H1 (cell line): ENCODE measurements at regions not wholly inside any gene's neighbourhood (a gene's known extent, or its start where the extent isn't known, plus 50 kb on each side); places are given as distances from the start of the nearest gene placed in this dataset.

Source experiments
- CTCF ChIA-PET: fragments of 300-600 bp; sonication (Branson Sonifier 250); formaldehyde crosslinking; loops from one replicate; lab custom pipeline; 2021; ENCODE audit not compliant: partially characterized antibody; lab: Charles Lee
- POLR2A ChIA-PET: fragments of 300-600 bp; sonication (Branson Sonifier 250); formaldehyde crosslinking; loops from one replicate; lab custom pipeline; 2021; ENCODE audit warnings: inconsistent platforms; ENCODE audit not compliant: partially characterized antibody; lab: Charles Lee
- DNase-seq, 2 experiments: peaks; one replicate each; pipeline versions ENCODE4 v3.0.0 to v3.0.0-alpha.2; 2010 to 2022; ENCODE audit warnings: low spot score in 2 of 2, low read depth in 1 of 2, mixed read lengths in 1 of 2
- FAIRE-seq: peaks from 2 replicates; lab custom pipeline; 2011; peaks lifted over from hg19 to GRCh38; lab: Jason Lieb, UNC
- H2AFZ ChIP-seq: 2 replicates; pipeline ENCODE4 v1.8.1; 2012; ENCODE audit warnings: low read length, inconsistent platforms
- H2AK5ac ChIP-seq: 2 replicates; pipeline ENCODE4 v1.6.1; 2013; ENCODE audit warnings: low read depth, low read length
- H2BK120ac ChIP-seq: replicated peaks from 2 replicates; pipeline ENCODE3; 2013; ENCODE audit warnings: low read depth, low read length, inconsistent platforms
- H2BK12ac ChIP-seq: 2 replicates; pipeline ENCODE4 v1.6.1; 2013; ENCODE audit warnings: low read depth, low read length
- H2BK15ac ChIP-seq: 2 replicates; pipeline ENCODE4 v1.6.1; 2013; ENCODE audit warnings: low read length
- H2BK20ac ChIP-seq: 2 replicates; pipeline ENCODE4 v1.6.1; 2013; ENCODE audit warnings: low read length
- H2BK5ac ChIP-seq: 2 replicates; pipeline ENCODE4 v1.6.1; 2013; ENCODE audit warnings: low read depth, low read length
- H3K14ac ChIP-seq: 2 replicates; pipeline ENCODE4 v1.6.1; 2013; ENCODE audit warnings: inconsistent platforms; ENCODE audit not compliant: insufficient read length
- H3K18ac ChIP-seq: 2 replicates; pipeline ENCODE4 v1.6.1; 2013; ENCODE audit warnings: low read length; ENCODE audit errors: extremely low read depth
- H3K23ac ChIP-seq: 2 replicates; pipeline ENCODE4 v1.6.1; 2013; ENCODE audit warnings: inconsistent platforms; ENCODE audit not compliant: insufficient read length
- H3K23me2 ChIP-seq: 2 replicates; pipeline ENCODE4 v1.6.1; 2013; ENCODE audit warnings: low read depth, low read length
- H3K27ac ChIP-seq: 2 replicates; pipeline ENCODE4 v1.6.1; 2011; ENCODE audit warnings: low read depth, low read length, inconsistent platforms
- H3K27me3 ChIP-seq, 4 experiments: replicated peaks in 1 of 4; 1 replicate in 1 of 4; 2 replicates in 3 of 4; pipeline versions ENCODE4 v1.6.1 to v1.8.1; 2011 to 2013; ENCODE audit warnings: low read length in 3 of 4, mild to moderate bottlenecking in 3 of 4, inconsistent platforms in 2 of 4, mixed read lengths in 2 of 4, moderate library complexity in 1 of 4; ENCODE audit not compliant: control insufficient read depth in 3 of 4, insufficient read depth in 3 of 4; ENCODE audit errors: extremely low read depth in 1 of 4
- H3K36me3 ChIP-seq, 4 experiments: 2 replicates each; pipeline versions ENCODE4 v1.6.1 to v1.8.1; 2011 to 2013; ENCODE audit warnings: mild to moderate bottlenecking in 4 of 4, low read length in 3 of 4, moderate library complexity in 2 of 4, control low read depth in 1 of 4, inconsistent platforms in 1 of 4; ENCODE audit not compliant: insufficient read depth in 4 of 4, control insufficient read depth in 2 of 4
- H3K4ac ChIP-seq: replicated peaks from 2 replicates; pipeline ENCODE3; 2013; ENCODE audit warnings: low read length, low read depth, mixed read lengths, inconsistent platforms; ENCODE audit not compliant: insufficient read length
- H3K4me1 ChIP-seq, 4 experiments: replicated peaks in 1 of 4; 1 replicate in 1 of 4; 2 replicates in 3 of 4; pipeline versions ENCODE4 v1.6.1 to v1.8.1; 2011 to 2013; ENCODE audit warnings: low read length in 3 of 4, inconsistent platforms in 2 of 4, mixed read lengths in 1 of 4; ENCODE audit not compliant: insufficient read depth in 4 of 4, control insufficient read depth in 3 of 4
- H3K4me2 ChIP-seq, 2 experiments: 2 replicates each; pipeline versions ENCODE4 v1.6.1 to v1.8.1; 2011 to 2013; ENCODE audit warnings: low read depth in 2 of 2, low read length in 2 of 2, control low read depth in 1 of 2, inconsistent platforms in 1 of 2, mild to moderate bottlenecking in 1 of 2; ENCODE audit not compliant: insufficient read depth in 1 of 2
- H3K4me3 ChIP-seq, 4 experiments: fragments of 200-600, 300-600 bp in 1 of 4; sonication (generic), shearing (Covaris generic), sonication (Bioruptor Twin) in 1 of 4; 2 replicates each; pipeline versions ENCODE4 v1.5.1 to v1.8.1; 2011 to 2016; ENCODE audit warnings: low read length in 4 of 4, low read depth in 3 of 4, control low read depth in 2 of 4, inconsistent platforms in 2 of 4, mild to moderate bottlenecking in 2 of 4, mixed read lengths in 1 of 4, moderate library complexity in 1 of 4; ENCODE audit not compliant: insufficient read depth in 2 of 4; ENCODE audit errors: extremely low read depth in 1 of 4
- H3K56ac ChIP-seq: replicated peaks from 2 replicates; pipeline ENCODE3; 2013; ENCODE audit warnings: low read depth, mild to moderate bottlenecking, mixed read lengths, low read length, inconsistent platforms; ENCODE audit not compliant: insufficient read length
- H3K79me1 ChIP-seq: 2 replicates; pipeline ENCODE4 v1.6.1; 2013; ENCODE audit warnings: low read depth, low read length, control low read depth
- H3K79me2 ChIP-seq, 2 experiments: 2 replicates each; pipeline versions ENCODE4 v1.6.1 to v1.8.1; 2012 to 2013; ENCODE audit warnings: low read length in 2 of 2, mild to moderate bottlenecking in 2 of 2, inconsistent platforms in 1 of 2; ENCODE audit not compliant: insufficient read depth in 2 of 2, control insufficient read depth in 1 of 2
- H3K9ac ChIP-seq, 4 experiments: replicated peaks in 1 of 4; 1 replicate in 1 of 4; 2 replicates in 3 of 4; pipeline versions ENCODE4 v1.6.1 to v1.8.1; 2011 to 2013; ENCODE audit warnings: low read depth in 3 of 4, low read length in 3 of 4, control low read depth in 2 of 4, mild to moderate bottlenecking in 2 of 4, moderate library complexity in 2 of 4, inconsistent platforms in 1 of 4; ENCODE audit errors: extremely low read depth in 1 of 4
- H3K9me3 ChIP-seq, 2 experiments: 2 replicates each; pipeline versions ENCODE4 v1.6.1 to v1.8.1; 2012 to 2013; ENCODE audit warnings: mild to moderate bottlenecking in 2 of 2, moderate library complexity in 2 of 2, control low read depth in 1 of 2, inconsistent platforms in 1 of 2, low read depth in 1 of 2, low read length in 1 of 2, mixed read lengths in 1 of 2; ENCODE audit not compliant: insufficient read depth in 2 of 2
- H4K20me1 ChIP-seq, 2 experiments: replicated peaks in 1 of 2; 2 replicates each; pipeline versions ENCODE3 to v1.8.1; 2011 to 2013; ENCODE audit warnings: inconsistent platforms in 2 of 2, low read length in 2 of 2, mild to moderate bottlenecking in 1 of 2; ENCODE audit not compliant: insufficient read depth in 2 of 2, control insufficient read depth in 1 of 2
- H4K5ac ChIP-seq: 2 replicates; pipeline ENCODE4 v1.6.1; 2013; ENCODE audit warnings: low read length, low read depth, mixed read lengths, inconsistent platforms; ENCODE audit not compliant: insufficient read length
- H4K8ac ChIP-seq: 2 replicates; pipeline ENCODE4 v1.8.0; 2013; ENCODE audit warnings: mild to moderate bottlenecking, moderate library complexity, low read length, inconsistent platforms; ENCODE audit not compliant: insufficient read depth; ENCODE audit errors: extremely low read depth
- H4K91ac ChIP-seq: replicated peaks from 2 replicates; pipeline ENCODE3; 2013; ENCODE audit warnings: low read length, mixed read lengths, inconsistent platforms; ENCODE audit not compliant: insufficient read length
- CBX5 ChIP-seq: fragments of 300-800, 300-1000 bp; sonication (generic); IDR thresholded peaks from 2 replicates; pipeline ENCODE4 v1.7.1; 2016; ENCODE audit warnings: antibody characterized with exemption, low read length, low read depth
- CEBPB ChIP-seq: IDR thresholded peaks from 2 replicates; pipeline ENCODE4 v1.6.1; 2012; ENCODE audit warnings: low read depth, low read length
- CHD1 ChIP-seq: IDR thresholded peaks from 2 replicates; pipeline ENCODE4 v1.6.1; 2012; ENCODE audit warnings: low read depth, low read length, improper control_type of control experiment
- EGR1 ChIP-seq: IDR thresholded peaks from 2 replicates; pipeline ENCODE4 v1.6.1; 2011; ENCODE audit warnings: low read depth, low read length, borderline replicate concordance
- HDAC6 ChIP-seq: IDR thresholded peaks from one replicate; pipeline ENCODE4 v1.7.1; 2012; ENCODE audit warnings: low read depth, mild to moderate bottlenecking, inconsistent platforms, low read length, moderate library complexity
- JUN ChIP-seq: IDR thresholded peaks from 2 replicates; pipeline ENCODE4 v1.6.1; 2011; ENCODE audit warnings: low read depth, mild to moderate bottlenecking, improper control_type of control experiment, low read length
- NANOG ChIP-seq: IDR thresholded peaks from 2 replicates; pipeline ENCODE4 v1.6.1; 2011; ENCODE audit warnings: low read length, low read depth, mild to moderate bottlenecking, inconsistent platforms; ENCODE audit not compliant: insufficient read depth, poor library complexity, severe bottlenecking
- POLR2A ChIP-seq, 2 experiments: IDR thresholded peaks; 1 replicate in 1 of 2; 2 replicates in 1 of 2; pipeline ENCODE4 v1.6.1; 2011; ENCODE audit warnings: low read depth in 2 of 2, low read length in 2 of 2, mild to moderate bottlenecking in 2 of 2; ENCODE audit errors: control extremely low read depth in 1 of 2
- RAD21 ChIP-seq, 2 experiments: IDR thresholded peaks in 1 of 2; conservative IDR thresholded peaks in 1 of 2; 2 replicates each; pipeline ENCODE4 v1.6.1; 2011; ENCODE audit warnings: low read depth in 2 of 2, low read length in 2 of 2, improper control_type of control experiment in 1 of 2, inconsistent platforms in 1 of 2, mild to moderate bottlenecking in 1 of 2, moderate library complexity in 1 of 2
- SIRT6 ChIP-seq: IDR thresholded peaks from one replicate; pipeline ENCODE4 v1.7.1; 2012; ENCODE audit warnings: low read length, inconsistent platforms
- SP4 ChIP-seq: IDR thresholded peaks from 2 replicates; pipeline ENCODE4 v1.6.1; 2012; ENCODE audit warnings: low read length, inconsistent platforms
- SRF ChIP-seq: IDR thresholded peaks from 2 replicates; pipeline ENCODE4 v1.6.1; 2011; ENCODE audit warnings: mild to moderate bottlenecking, low read depth, low read length, moderate library complexity
- TAF1 ChIP-seq: IDR thresholded peaks from 2 replicates; pipeline ENCODE4 v1.6.1; 2011; ENCODE audit warnings: mild to moderate bottlenecking, low read depth, low read length
- TBP ChIP-seq: IDR thresholded peaks from 2 replicates; pipeline ENCODE4 v1.6.1; 2011; ENCODE audit warnings: low read depth, low read length, improper control_type of control experiment
- TCF12 ChIP-seq: IDR thresholded peaks from 2 replicates; pipeline ENCODE4 v1.6.1; 2011; ENCODE audit warnings: low read depth, mild to moderate bottlenecking, low read length
- USF2 ChIP-seq: IDR thresholded peaks from 2 replicates; pipeline ENCODE4 v1.6.1; 2011; ENCODE audit warnings: low read length, improper control_type of control experiment
- WGBS, 2 experiments: shearing (Covaris generic) in 1 of 2; methylation state at CpG; one replicate each; pipeline versions ENCODE4 v1.1.6 to v1.1.7; 2013 to 2015; ENCODE audit warnings: low lambda C conversion rate in 2 of 2, mixed read lengths in 2 of 2, inconsistent platforms in 1 of 2, low coverage in 1 of 2, missing lambda C conversion rate in 1 of 2; ENCODE audit not compliant: insufficient replicate concordance in 2 of 2, insufficient coverage in 1 of 2, insufficient read length in 1 of 2; ENCODE audit errors: extremely low coverage in 1 of 2, missing lambda C conversion rate in 1 of 2; 5-methylcytosine and 5-hydroxymethylcytosine counted together

DNA sequence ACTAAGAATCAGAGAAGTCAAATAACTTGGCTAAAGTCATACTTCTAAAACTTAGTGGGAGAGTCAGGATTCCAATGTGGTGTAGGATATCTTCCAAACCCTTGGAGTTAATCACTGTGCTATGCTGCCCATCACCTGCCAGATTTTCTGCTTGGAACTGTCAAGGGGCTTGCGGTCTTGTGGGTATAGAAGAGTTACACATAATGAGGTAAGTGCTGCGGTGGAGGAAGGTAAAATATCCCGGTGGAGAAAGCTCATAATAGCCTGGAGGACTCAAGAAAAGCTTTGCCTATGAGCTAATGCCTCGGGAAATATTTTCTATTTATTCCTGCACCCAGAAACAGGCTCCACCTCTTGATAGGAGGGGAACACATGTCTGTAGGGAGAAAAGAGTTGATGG, 195.6 kb downstream of the UTP18 start:
- H3K79me1 ChIP-seq, result no peaks in the 10 kb centered on the region
- no peak overlapping the region for H2BK5ac ChIP-seq
- no peak overlapping the region for H4K5ac ChIP-seq
- H3K4me3 ChIP-seq, result no peak overlapping the region
- 78% methylated on average over 4 of the region's 4 CpGs; no CpG with 5 or more reads in 1 of the 2 experiments for WGBS, 2 experiments
- H3K23me2 ChIP-seq, result no peaks in the 10 kb centered on the region
- no peak overlapping the region for H4K8ac ChIP-seq
- H4K20me1 ChIP-seq, result no peaks in the 10 kb centered on the region
- H3K36me3 ChIP-seq, result no peaks in the 10 kb centered on the region
- H3K4me1 ChIP-seq, result no peaks in the 10 kb centered on the region
- H2BK120ac ChIP-seq, result no peak overlapping the region
- H3K4ac ChIP-seq, result no peak overlapping the region
- ChIA-PET POLR2A (no interaction called here), CTCF (interaction anchor here (0.6 to 2.1 kb wide), 9 partner anchors 10 to 119 kb away, joined by 3 to 9 read pairs (median 5); no protein-coding TSS in a partner anchor)
- H3K27me3 ChIP-seq, result no peaks in the 10 kb centered on the region
- no peak overlapping the region for H3K56ac ChIP-seq
- no peak overlapping the region for H4K91ac ChIP-seq
- H2BK15ac ChIP-seq, result no peak overlapping the region
- H3K9me3 ChIP-seq, result no peaks in the 10 kb centered on the region
- no peak overlapping the region for H3K9ac ChIP-seq
- H3K27ac ChIP-seq, result no peak overlapping the region
- DNase-seq (no peak), FAIRE-seq (no peak)
- H3K79me2 ChIP-seq, result no peaks in the 10 kb centered on the region
- H2BK20ac ChIP-seq, result no peak overlapping the region
- no peak overlapping the region for H3K14ac ChIP-seq
- H3K23ac ChIP-seq, result no peak overlapping the region
- no peak overlapping the region for H2AK5ac ChIP-seq
- no peak overlapping the region for H3K18ac ChIP-seq
- no peak overlapping the region for H2AFZ ChIP-seq
- H2BK12ac ChIP-seq, result no peak overlapping the region
- H3K4me2 ChIP-seq, result no peak overlapping the region
- TF ChIP-seq SRF (no peak), SP4 (no peak), NANOG (no peak), HDAC6 (no peak), CHD1 (no peak), CEBPB (no peak), EGR1 (no peak), CBX5 (no peak), RAD21 (IDR thresholded peaks at IDR 0.05 in 1 of 2, conservative IDR thresholded peaks at IDR 0.05 in 1 of 2; ENCODE audit: low read depth in 2 of 2, low read length in 2 of 2) (no peak), SIRT6 (no peak), TAF1 (no peak), TBP (no peak), USF2 (no peak), TCF12 (no peak), JUN (no peak), POLR2A (IDR thresholded peaks at IDR 0.05; ENCODE audit: control extremely low read depth in 1 of 2, low read depth in 2 of 2, low read length in 2 of 2) (no peak)
